Activated T-cell treated with anti-CD3 and anti-CD28 coated beads for 4 hours (primary cell): ENCODE measurements at regions not wholly inside any gene's neighbourhood (a gene's known extent, or its start where the extent isn't known, plus 50 kb on each side); places are given as distances from the start of the nearest gene placed in this dataset.

ENCODE experiments used
- DNase-seq: peaks from one replicate; pipeline ENCODE4 v3.0.0-alpha.2; 2020

GRCh38 chr12:69097619-69098368 lies 141.6 kb upstream of the CPSF6 start:
- DNase-seq = no peak

GRCh38 chr12:69099201-69099837 lies 140.1 kb upstream of the CPSF6 start:
- no peak for DNase-seq

GRCh38 chr12:69101505-69101904 lies 137.9 kb upstream of the CPSF6 start:
- no peak for DNase-seq

- no peak for DNase-seq
Observed at GRCh38 chr12:69102856-69103255, 136.5 kb upstream of the CPSF6 start.

GRCh38 chr12:69105101-69105962 lies 134.0 kb upstream of the CPSF6 start:
- DNase-seq = no peak

- DNase-seq = no peak
Observed at GRCh38 chr12:69106482-69107118, 132.8 kb upstream of the CPSF6 start.

- no peak for DNase-seq
Observed at GRCh38 chr12:69107541-69107940, 131.8 kb upstream of the CPSF6 start.

GRCh38 chr12:69108037-69108436 lies 131.3 kb upstream of the CPSF6 start:
- no peak for DNase-seq

- DNase-seq = no peak
Observed at GRCh38 chr12:69112616-69113015, 126.8 kb upstream of the CPSF6 start.

GRCh38 chr12:69115099-69115498 lies 124.3 kb upstream of the CPSF6 start:
- no peak for DNase-seq

- no peak for DNase-seq
Observed at GRCh38 chr12:69115951-69116350, 123.4 kb upstream of the CPSF6 start.

GRCh38 chr12:69117566-69118266 lies 121.7 kb upstream of the CPSF6 start:
- no peak for DNase-seq

- DNase-seq = no peak
Observed at GRCh38 chr12:69118516-69118915, 120.9 kb upstream of the CPSF6 start.

GRCh38 chr12:69119770-69120169 lies 119.6 kb upstream of the CPSF6 start:
- no peak for DNase-seq

GRCh38 chr12:69120354-69120753 lies 119.0 kb upstream of the CPSF6 start:
- no peak for DNase-seq

- DNase-seq = no peak
Observed at GRCh38 chr12:69123311-69123710, 116.1 kb upstream of the CPSF6 start.

- DNase-seq = no peak
Observed at GRCh38 chr12:69123919-69124638, 115.3 kb upstream of the CPSF6 start.

- DNase-seq = no peak
Observed at GRCh38 chr12:69129017-69129416, 110.4 kb upstream of the CPSF6 start.

- no peak for DNase-seq
Observed at GRCh38 chr12:69129564-69129963, 109.8 kb upstream of the CPSF6 start.

GRCh38 chr12:69130064-69130463 lies 109.3 kb upstream of the CPSF6 start:
- no peak for DNase-seq

- DNase-seq = no peak
Observed at GRCh38 chr12:69131077-69131476, 108.3 kb upstream of the CPSF6 start.
